BE2C (cell line): ENCODE measurements at regions not wholly inside any gene's neighbourhood (a gene's known extent, or its start where the extent isn't known, plus 50 kb on each side); places are given as distances from the start of the nearest gene placed in this dataset.

Source experiments
- DNase-seq: peaks from one replicate; pipeline ENCODE4 v3.0.0-alpha.2; 2020
- H3K27me3 ChIP-seq: fragments of 250-450 bp; sonication (Bioruptor Pico); 2 replicates; pipeline ENCODE4 v1.5.1; 2020; ENCODE audit warnings: mild to moderate bottlenecking
- H3K36me3 ChIP-seq: fragments of 250-450 bp; sonication (Bioruptor Pico); 2 replicates; pipeline ENCODE4 v1.5.1; 2020; ENCODE audit warnings: mild to moderate bottlenecking
- H3K4me1 ChIP-seq: fragments of 250-450 bp; sonication (Bioruptor Pico); 2 replicates; pipeline ENCODE4 v1.5.1; 2020
- H3K4me3 ChIP-seq: 2 replicates; pipeline ENCODE4 v1.5.1; 2011; ENCODE audit warnings: low read depth, low read length
- H3K9me3 ChIP-seq: fragments of 250-450 bp; sonication (Bioruptor Pico); 2 replicates; pipeline ENCODE4 v1.5.1; 2020
- CTCF ChIP-seq: IDR thresholded peaks from 2 replicates; pipeline ENCODE4 v1.5.1; 2012; ENCODE audit warnings: mild to moderate bottlenecking, low read depth, low read length

- no peaks in the 10 kb centered on the region for H3K36me3 ChIP-seq
- no peak overlapping the region for H3K4me3 ChIP-seq
- no peaks in the 10 kb centered on the region for H3K4me1 ChIP-seq
- no peak for DNase-seq
- H3K9me3 ChIP-seq = no peaks in the 10 kb centered on the region
- no peak for TF ChIP-seq CTCF
- no peaks in the 10 kb centered on the region for H3K27me3 ChIP-seq
Measured at GRCh38 chr18:38035193-38035592, 469.6 kb upstream of the CELF4 start.

- no peaks in the 10 kb centered on the region for H3K4me1 ChIP-seq
- no peaks in the 10 kb centered on the region for H3K36me3 ChIP-seq
- H3K27me3 ChIP-seq = no peaks in the 10 kb centered on the region
- DNase-seq = no peak
- no peak for TF ChIP-seq CTCF
- no peak overlapping the region for H3K4me3 ChIP-seq
- no peaks in the 10 kb centered on the region for H3K9me3 ChIP-seq
Measured at GRCh38 chr18:38033282-38033681, 467.7 kb upstream of the CELF4 start.

GRCh38 chr18:38032516-38032915 is 466.9 kb upstream of the CELF4 start:
- Histone ChIP-seq H3K4me3 (no peak overlapping the region), H3K36me3 (no peaks in the 10 kb centered on the region), H3K9me3 (no peaks in the 10 kb centered on the region), H3K4me1 (no peaks in the 10 kb centered on the region), H3K27me3 (no peaks in the 10 kb centered on the region)
- DNase-seq = no peak
- TF ChIP-seq CTCF = no peak

- no peak for DNase-seq
- Histone ChIP-seq H3K36me3 (no peaks in the 10 kb centered on the region), H3K27me3 (no peaks in the 10 kb centered on the region), H3K4me3 (no peak overlapping the region), H3K9me3 (no peaks in the 10 kb centered on the region), H3K4me1 (no peaks in the 10 kb centered on the region)
- no peak for TF ChIP-seq CTCF
Measured at GRCh38 chr18:38028946-38029345, 463.3 kb upstream of the CELF4 start.

- H3K4me1 ChIP-seq = no peaks in the 10 kb centered on the region
- H3K9me3 ChIP-seq = no peaks in the 10 kb centered on the region
- TF ChIP-seq CTCF = no peak
- no peak overlapping the region for H3K4me3 ChIP-seq
- H3K27me3 ChIP-seq = no peaks in the 10 kb centered on the region
- H3K36me3 ChIP-seq = no peaks in the 10 kb centered on the region
- DNase-seq = no peak
Measured at GRCh38 chr18:38025433-38026038, 459.9 kb upstream of the CELF4 start.

- no peaks in the 10 kb centered on the region for H3K27me3 ChIP-seq
- no peaks in the 10 kb centered on the region for H3K4me1 ChIP-seq
- no peaks in the 10 kb centered on the region for H3K36me3 ChIP-seq
- no peaks in the 10 kb centered on the region for H3K9me3 ChIP-seq
- no peak for DNase-seq
- no peak for TF ChIP-seq CTCF
- no peak overlapping the region for H3K4me3 ChIP-seq
Measured at GRCh38 chr18:38023871-38024270, 458.3 kb upstream of the CELF4 start.
